Activated CD8-positive, alpha-beta T cell treated with anti-CD3 and anti-CD28 coated beads, Interleukin-2, amount 10 ng/mL, durations not matched to agents 7 days and 5 days (primary cell): ENCODE measurements at regions not wholly inside any gene's neighbourhood (a gene's known extent, or its start where the extent isn't known, plus 50 kb on each side); places are given as distances from the start of the nearest gene placed in this dataset.

Experiments used
- ATAC-seq: fragments of 150-1000 bp; cut with Tn5 transposase; one replicate; pipeline ENCODE4 v1.10.0; 2021; ENCODE audit warnings: moderate library complexity
- CTCF ChIA-PET: fragments of 350-600 bp; sonication (Branson Sonifier 250); formaldehyde crosslinking; loops from one replicate; lab custom pipeline; 2021; ENCODE audit warnings: antibody characterized with exemption; lab: Charles Lee
- POLR2A ChIA-PET: fragments of 350-600 bp; sonication (Branson Sonifier 250); formaldehyde crosslinking; loops from one replicate; lab custom pipeline; 2021; ENCODE audit warnings: antibody characterized with exemption; lab: Charles Lee
- DNase-seq: peaks from one replicate; pipeline ENCODE4 v3.0.0-alpha.2; 2020
- H3K27ac Mint-ChIP-seq: one replicate; pipeline ENCODE4 v1.8.0; 2021; ENCODE audit warnings: mild to moderate bottlenecking, mixed read lengths
- H3K27me3 Mint-ChIP-seq: one replicate; pipeline ENCODE4 v1.8.0; 2021; ENCODE audit warnings: low read depth, mixed read lengths
- H3K36me3 Mint-ChIP-seq: one replicate; pipeline ENCODE4 v1.8.0; 2021; ENCODE audit warnings: low read depth, mixed read lengths
- H3K4me1 Mint-ChIP-seq: one replicate; pipeline ENCODE4 v1.8.0; 2021; ENCODE audit warnings: low read depth, mixed read lengths
- H3K4me3 Mint-ChIP-seq: one replicate; pipeline ENCODE4 v1.8.0; 2021; ENCODE audit warnings: mild to moderate bottlenecking, mixed read lengths
- H3K9me3 Mint-ChIP-seq: one replicate; pipeline ENCODE4 v1.8.0; 2022; ENCODE audit warnings: mixed read lengths; ENCODE audit not compliant: insufficient read depth

GRCh38 chr2:21519412-21519811, 395.6 kb downstream of the TDRD15 start:
- Mint-ChIP-seq H3K4me3 (no peak overlapping the region), H3K9me3 (no peaks in the 10 kb centered on the region), H3K36me3 (no peaks in the 10 kb centered on the region), H3K27me3 (no peaks in the 10 kb centered on the region), H3K4me1 (no peaks in the 10 kb centered on the region), H3K27ac (no peak overlapping the region)
- ChIA-PET POLR2A (no interaction called here), CTCF (no interaction called here)
- ATAC-seq (no peak), DNase-seq (no peak)

GRCh38 chr2:21519821-21520220, 396.1 kb downstream of the TDRD15 start:
- POLR2A ChIA-PET = no interaction called here
- Mint-ChIP-seq H3K4me3 (no peak overlapping the region), H3K36me3 (no peaks in the 10 kb centered on the region), H3K4me1 (no peaks in the 10 kb centered on the region), H3K9me3 (no peaks in the 10 kb centered on the region), H3K27me3 (no peaks in the 10 kb centered on the region), H3K27ac (no peak overlapping the region)
- DNase-seq (no peak), ATAC-seq (no peak)
- CTCF ChIA-PET = no interaction called here

DNA sequence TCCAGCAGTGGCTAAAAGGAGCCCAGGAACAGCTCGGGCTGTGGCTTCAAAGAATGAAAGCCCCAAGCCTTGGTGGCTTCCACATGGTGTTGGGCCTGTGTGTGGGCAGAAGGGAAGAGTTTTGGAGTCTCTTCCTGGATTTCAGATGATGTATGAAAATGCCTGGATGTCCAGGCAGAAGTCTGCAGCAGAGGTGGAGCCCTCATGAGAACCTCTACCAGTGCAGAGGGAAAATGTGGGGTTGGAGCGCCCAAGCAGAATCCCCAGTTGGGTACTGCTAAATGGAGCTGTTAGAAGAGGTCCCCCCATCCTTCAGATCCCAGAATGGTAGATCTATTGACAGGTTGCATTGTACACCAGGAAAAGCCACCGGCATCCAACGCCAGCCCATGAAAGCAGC, 412.1 kb downstream of the TDRD15 start:
- Mint-ChIP-seq H3K27ac (no peak overlapping the region), H3K36me3 (peaks cover 2% of the 10 kb centered on the region), H3K4me3 (no peak overlapping the region), H3K4me1 (no peaks in the 10 kb centered on the region), H3K27me3 (no peaks in the 10 kb centered on the region), H3K9me3 (peaks cover 23% of the 10 kb centered on the region)
- ChIA-PET CTCF (no interaction called here), POLR2A (no interaction called here)
- no peak for DNase-seq
- no peak for ATAC-seq

DNA sequence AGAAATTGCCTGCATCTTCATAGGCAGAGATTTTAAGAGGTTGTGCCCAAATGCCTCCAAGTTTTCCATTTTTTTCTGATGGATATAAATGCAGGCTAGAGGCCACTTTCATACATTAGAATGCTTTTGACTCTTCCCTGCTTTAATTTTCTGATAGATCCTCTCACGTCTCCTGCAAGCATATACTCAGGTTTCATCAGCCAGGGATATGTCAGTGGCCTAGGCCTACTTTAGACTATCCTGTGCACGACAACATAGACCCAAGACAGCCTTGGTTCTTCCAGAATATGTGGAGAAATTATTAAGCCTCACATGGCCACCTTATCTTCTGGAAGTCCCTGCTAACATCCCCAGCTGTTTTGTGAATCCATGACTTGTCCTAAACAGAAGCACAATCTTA, 415.9 kb downstream of the TDRD15 start:
- H3K4me1 Mint-ChIP-seq = no peaks in the 10 kb centered on the region
- H3K36me3 Mint-ChIP-seq = peaks cover 2% of the 10 kb centered on the region
- ATAC-seq (no peak), DNase-seq (no peak)
- H3K27ac Mint-ChIP-seq = no peak overlapping the region
- no peak overlapping the region for H3K4me3 Mint-ChIP-seq
- peaks cover 19% of the 10 kb centered on the region for H3K9me3 Mint-ChIP-seq
- CTCF ChIA-PET = no interaction called here
- POLR2A ChIA-PET = no interaction called here
- no peaks in the 10 kb centered on the region for H3K27me3 Mint-ChIP-seq

DNA sequence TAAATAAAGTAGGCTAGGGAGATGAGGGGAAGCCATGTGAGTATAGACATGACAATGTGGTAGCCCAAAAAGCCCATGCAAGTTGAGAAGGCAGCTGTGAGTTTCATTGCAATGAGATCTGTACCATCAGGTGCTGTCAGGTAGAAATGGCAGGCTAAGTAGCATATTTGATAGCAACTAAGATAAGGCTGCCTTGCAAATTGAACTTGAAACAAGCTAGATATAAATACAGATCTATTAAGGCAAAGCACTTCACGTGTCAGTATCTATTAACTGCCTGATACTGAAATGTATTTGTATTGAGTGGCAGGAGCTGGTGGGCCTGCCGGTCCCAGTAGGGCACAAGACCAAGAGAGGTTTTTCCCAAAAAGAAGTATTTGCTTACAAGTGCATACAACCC, 419.9 kb downstream of the TDRD15 start:
- Mint-ChIP-seq H3K4me3 (no peak overlapping the region), H3K27me3 (no peaks in the 10 kb centered on the region), H3K36me3 (no peaks in the 10 kb centered on the region), H3K27ac (no peak overlapping the region), H3K4me1 (no peaks in the 10 kb centered on the region), H3K9me3 (no peaks in the 10 kb centered on the region)
- POLR2A ChIA-PET = no interaction called here
- CTCF ChIA-PET = no interaction called here
- ATAC-seq = no peak
- no peak for DNase-seq

DNA sequence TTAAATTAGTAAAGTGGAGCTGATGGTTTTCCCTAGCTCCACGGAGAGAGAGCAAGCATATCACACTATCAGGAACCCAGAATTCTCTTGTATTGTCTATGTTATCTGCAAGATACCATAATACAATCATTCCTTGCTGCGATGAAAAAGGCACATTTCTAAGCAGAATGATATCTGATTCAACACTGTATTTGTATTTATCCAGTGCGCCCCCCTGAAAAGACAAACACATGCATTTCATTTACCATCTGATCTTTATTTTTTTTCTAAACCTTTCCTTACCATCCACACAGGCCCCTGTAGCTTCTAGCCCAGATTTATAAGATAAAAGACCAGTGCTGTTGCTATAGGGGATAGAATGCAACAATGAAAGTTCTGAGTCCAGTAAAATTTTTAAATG, 420.6 kb downstream of the TDRD15 start:
- Mint-ChIP-seq H3K4me1 (no peaks in the 10 kb centered on the region), H3K9me3 (no peaks in the 10 kb centered on the region), H3K27ac (no peak overlapping the region), H3K36me3 (no peaks in the 10 kb centered on the region), H3K4me3 (no peak overlapping the region), H3K27me3 (no peaks in the 10 kb centered on the region)
- CTCF ChIA-PET = no interaction called here
- POLR2A ChIA-PET = no interaction called here
- no peak for ATAC-seq
- no peak for DNase-seq

- no peak overlapping the region for H3K4me3 Mint-ChIP-seq
- DNase-seq (no peak), ATAC-seq (no peak)
- no peaks in the 10 kb centered on the region for H3K27me3 Mint-ChIP-seq
- no peaks in the 10 kb centered on the region for H3K36me3 Mint-ChIP-seq
- H3K4me1 Mint-ChIP-seq = no peaks in the 10 kb centered on the region
- ChIA-PET POLR2A (no interaction called here), CTCF (no interaction called here)
- H3K27ac Mint-ChIP-seq = no peak overlapping the region
- H3K9me3 Mint-ChIP-seq = peaks cover 11% of the 10 kb centered on the region
Measured at GRCh38 chr2:21552981-21553380, 429.2 kb downstream of the TDRD15 start.

- H3K4me3 Mint-ChIP-seq = no peak overlapping the region
- H3K36me3 Mint-ChIP-seq = no peaks in the 10 kb centered on the region
- DNase-seq (no peak), ATAC-seq (no peak)
- POLR2A ChIA-PET = no interaction called here
- H3K27ac Mint-ChIP-seq = no peak overlapping the region
- no peaks in the 10 kb centered on the region for H3K4me1 Mint-ChIP-seq
- H3K27me3 Mint-ChIP-seq = no peaks in the 10 kb centered on the region
- CTCF ChIA-PET = no interaction called here
- H3K9me3 Mint-ChIP-seq = peaks cover 7% of the 10 kb centered on the region
Measured at GRCh38 chr2:21559351-21559750, 435.6 kb downstream of the TDRD15 start.

GRCh38 chr2:21561965-21562364, 438.2 kb downstream of the TDRD15 start:
- Mint-ChIP-seq H3K36me3 (no peaks in the 10 kb centered on the region), H3K4me1 (no peaks in the 10 kb centered on the region), H3K27ac (no peak overlapping the region), H3K9me3 (peaks cover 2% of the 10 kb centered on the region), H3K27me3 (no peaks in the 10 kb centered on the region), H3K4me3 (no peak overlapping the region)
- DNase-seq = no peak
- CTCF ChIA-PET = no interaction called here
- no peak for ATAC-seq
- POLR2A ChIA-PET = no interaction called here

DNA sequence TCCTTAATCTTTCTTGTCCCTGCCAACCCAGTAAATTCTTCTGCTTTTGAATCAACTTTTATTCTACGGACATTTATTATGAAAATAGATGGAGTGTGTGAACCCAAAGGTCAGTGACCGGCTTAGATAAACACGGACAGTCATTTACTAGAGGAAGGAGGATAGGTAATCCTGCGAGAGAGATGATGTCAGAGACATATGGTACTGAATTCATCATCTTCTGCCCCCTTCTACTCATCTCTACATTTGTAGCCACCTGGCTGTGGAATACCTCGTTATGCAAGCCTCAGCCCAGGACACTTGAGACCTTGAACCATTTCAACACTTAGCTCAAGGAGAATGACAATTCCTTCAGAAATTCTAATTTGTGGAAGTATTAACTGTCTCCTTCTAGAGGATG, 443.6 kb downstream of the TDRD15 start:
- Mint-ChIP-seq H3K27me3 (no peaks in the 10 kb centered on the region), H3K4me1 (no peaks in the 10 kb centered on the region), H3K36me3 (no peaks in the 10 kb centered on the region), H3K9me3 (peaks cover 4% of the 10 kb centered on the region), H3K27ac (no peak overlapping the region), H3K4me3 (no peak overlapping the region)
- POLR2A ChIA-PET = no interaction called here
- CTCF ChIA-PET = no interaction called here
- ATAC-seq (no peak), DNase-seq (no peak)

DNA sequence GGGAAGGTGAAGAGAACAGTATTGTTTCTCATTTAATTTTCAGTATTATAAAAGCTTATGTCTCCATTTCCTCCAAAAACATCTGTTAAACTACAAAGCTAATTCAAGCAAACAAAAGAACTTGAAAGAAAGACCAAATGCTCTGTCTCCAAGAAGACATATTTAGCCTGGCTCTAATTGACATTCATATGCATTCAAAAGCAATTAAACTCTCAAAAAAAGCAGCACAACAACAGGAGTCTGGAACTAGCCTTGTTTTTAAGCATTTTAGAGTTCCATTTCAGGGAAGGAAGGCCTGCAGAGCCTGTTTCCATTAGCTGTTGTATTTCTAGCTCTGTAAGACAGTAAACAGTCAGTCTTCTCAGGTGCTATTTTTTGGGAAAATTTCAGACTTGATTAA, 447.9 kb downstream of the TDRD15 start:
- DNase-seq = no peak
- no peaks in the 10 kb centered on the region for H3K27me3 Mint-ChIP-seq
- no peaks in the 10 kb centered on the region for H3K36me3 Mint-ChIP-seq
- no peak overlapping the region for H3K4me3 Mint-ChIP-seq
- CTCF ChIA-PET = no interaction called here
- no peaks in the 10 kb centered on the region for H3K4me1 Mint-ChIP-seq
- peaks cover 9% of the 10 kb centered on the region for H3K9me3 Mint-ChIP-seq
- no peak overlapping the region for H3K27ac Mint-ChIP-seq
- ATAC-seq = no peak
- POLR2A ChIA-PET = no interaction called here

GRCh38 chr2:21580391-21580790, 456.6 kb downstream of the TDRD15 start:
- peaks cover 9% of the 10 kb centered on the region for H3K9me3 Mint-ChIP-seq
- no peak overlapping the region for H3K4me3 Mint-ChIP-seq
- ATAC-seq = no peak
- H3K4me1 Mint-ChIP-seq = no peaks in the 10 kb centered on the region
- no peak for DNase-seq
- H3K27me3 Mint-ChIP-seq = no peaks in the 10 kb centered on the region
- no peaks in the 10 kb centered on the region for H3K36me3 Mint-ChIP-seq
- no peak overlapping the region for H3K27ac Mint-ChIP-seq
- ChIA-PET CTCF (no interaction called here), POLR2A (no interaction called here)

GRCh38 chr2:21585881-21586280, 462.1 kb downstream of the TDRD15 start:
- Mint-ChIP-seq H3K4me3 (no peak overlapping the region), H3K36me3 (no peaks in the 10 kb centered on the region), H3K4me1 (no peaks in the 10 kb centered on the region), H3K9me3 (no peaks in the 10 kb centered on the region), H3K27ac (no peak overlapping the region), H3K27me3 (no peaks in the 10 kb centered on the region)
- ChIA-PET CTCF (no interaction called here), POLR2A (no interaction called here)
- DNase-seq (no peak), ATAC-seq (no peak)
